NCI-H1417 (cell line): ENCODE measurements at regions not wholly inside any gene's neighbourhood (a gene's known extent, or its start where the extent isn't known, plus 50 kb on each side); places are given as distances from the start of the nearest gene placed in this dataset.
A peak's percentile ranks its signal among the peaks of the same experiment; 100 is the strongest.
"Not testable (repeated sequence)": the region's sequence is repeated elsewhere in the genome, so short reads cannot be mapped to it uniquely, and the experiment has no call there.

ENCODE experiments used
- DNase-seq, 3 experiments: peaks; one replicate each; lab custom pipeline; 2025; lab: John Stamatoyannopoulos, UW

GRCh38 chr3:109480014-109480413, 142.7 kb upstream of the DPPA4 start:
- no peak for DNase-seq

- DNase-seq, result no peak
Measured at GRCh38 chr3:109478614-109479013, 141.3 kb upstream of the DPPA4 start.

- DNase-seq, result no peak
Measured at GRCh38 chr3:109460961-109461360, 123.6 kb upstream of the DPPA4 start.

- no peak for DNase-seq
Measured at GRCh38 chr3:109445210-109445609, 107.9 kb upstream of the DPPA4 start.

GRCh38 chr3:109442531-109442930, 105.2 kb upstream of the DPPA4 start:
- DNase-seq, result no peak

GRCh38 chr3:109440353-109440752, 103.0 kb upstream of the DPPA4 start:
- DNase-seq, result no peak

GRCh38 chr3:109432833-109433232, 95.5 kb upstream of the DPPA4 start:
- no peak for DNase-seq

GRCh38 chr3:109430911-109431563, 93.7 kb upstream of the DPPA4 start:
- DNase-seq, result no peak

- DNase-seq, result no peak
Measured at GRCh38 chr3:109413049-109413448, 75.7 kb upstream of the DPPA4 start.

- DNase-seq, result no peak
Measured at GRCh38 chr3:109411547-109411946, 74.2 kb upstream of the DPPA4 start.

GRCh38 chr3:109396806-109397205, 59.5 kb upstream of the DPPA4 start:
- no peak for DNase-seq

GRCh38 chr3:109393728-109394127, 56.4 kb upstream of the DPPA4 start:
- not testable (repeated sequence) for DNase-seq

- DNase-seq, result no peak
Measured at GRCh38 chr3:109392293-109392692, 54.9 kb upstream of the DPPA4 start.

GRCh38 chr3:109387621-109388020, 50.3 kb upstream of the DPPA4 start:
- peak in 2 of 3 experiments; percentile 28 to 76 for DNase-seq

GRCh38 chr3:109387201-109387600, 49.9 kb upstream of the DPPA4 start:
- DNase-seq, result no peak
